ENCODE measurements at regions not wholly inside any gene's neighbourhood (a gene's known extent, or its start where the extent isn't known, plus 50 kb on each side); places are given as distances from the start of the nearest gene placed in this dataset.

DNA sequence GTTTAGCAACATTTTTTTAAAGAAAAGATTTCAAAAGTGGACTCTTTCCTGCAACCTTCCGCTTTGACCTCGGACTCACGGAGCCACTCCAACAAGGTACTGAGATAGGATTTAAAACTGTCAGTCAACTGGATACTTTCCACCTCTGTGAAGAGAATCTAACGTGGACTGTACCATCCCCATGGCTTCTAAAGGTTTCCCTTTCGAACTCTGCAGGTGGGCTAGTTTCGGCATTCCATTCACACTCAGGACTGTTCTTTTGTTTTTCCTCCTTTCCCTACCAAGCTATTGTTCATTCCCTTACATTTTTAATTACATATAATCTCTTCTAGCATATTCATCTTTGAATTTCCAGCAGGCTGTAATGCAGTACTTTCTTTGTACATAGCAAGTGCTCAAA lies 88.5 kb upstream of the AKIP1 start:
- no peak for ATAC-seq (ENCODE audit: low FRiP score)
- no peak for DNase-seq (ENCODE audit: low spot score)
- TF ChIP-seq, protein P1, sequence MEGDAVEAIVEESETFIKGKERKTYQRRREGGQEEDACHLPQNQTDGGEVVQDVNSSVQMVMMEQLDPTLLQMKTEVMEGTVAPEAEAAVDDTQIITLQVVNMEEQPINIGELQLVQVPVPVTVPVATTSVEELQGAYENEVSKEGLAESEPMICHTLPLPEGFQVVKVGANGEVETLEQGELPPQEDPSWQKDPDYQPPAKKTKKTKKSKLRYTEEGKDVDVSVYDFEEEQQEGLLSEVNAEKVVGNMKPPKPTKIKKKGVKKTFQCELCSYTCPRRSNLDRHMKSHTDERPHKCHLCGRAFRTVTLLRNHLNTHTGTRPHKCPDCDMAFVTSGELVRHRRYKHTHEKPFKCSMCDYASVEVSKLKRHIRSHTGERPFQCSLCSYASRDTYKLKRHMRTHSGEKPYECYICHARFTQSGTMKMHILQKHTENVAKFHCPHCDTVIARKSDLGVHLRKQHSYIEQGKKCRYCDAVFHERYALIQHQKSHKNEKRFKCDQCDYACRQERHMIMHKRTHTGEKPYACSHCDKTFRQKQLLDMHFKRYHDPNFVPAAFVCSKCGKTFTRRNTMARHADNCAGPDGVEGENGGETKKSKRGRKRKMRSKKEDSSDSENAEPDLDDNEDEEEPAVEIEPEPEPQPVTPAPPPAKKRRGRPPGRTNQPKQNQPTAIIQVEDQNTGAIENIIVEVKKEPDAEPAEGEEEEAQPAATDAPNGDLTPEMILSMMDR (IDR thresholded peaks at IDR 0.05) = no peak

DNA sequence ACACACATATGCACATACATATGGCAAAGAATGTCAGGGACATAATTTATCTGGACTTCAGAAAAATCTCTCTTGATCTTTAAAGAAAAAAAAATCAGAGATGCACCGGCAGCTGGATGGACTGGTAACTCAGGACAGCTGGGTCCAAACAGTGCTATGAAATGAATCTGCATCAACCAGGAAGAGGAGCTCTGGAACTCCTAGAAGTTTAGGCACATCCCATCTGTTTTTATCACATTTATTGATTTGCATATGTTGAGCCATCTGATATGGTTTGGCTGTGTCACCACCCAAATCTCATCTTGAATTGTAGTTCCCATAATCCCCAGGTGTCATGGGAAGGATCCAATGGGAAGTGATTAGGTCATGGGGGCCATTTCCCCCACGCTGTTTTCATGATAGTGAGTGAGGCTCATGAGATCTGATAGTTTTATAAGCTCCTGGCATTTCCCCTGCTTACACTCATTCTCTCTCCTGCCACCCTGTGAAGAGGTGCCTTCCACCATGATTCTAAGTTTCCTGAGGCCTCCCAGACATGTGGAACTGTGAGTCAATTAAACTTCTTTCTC lies 87.7 kb upstream of the AKIP1 start:
- no peak for DNase-seq (ENCODE audit: low spot score)
- ATAC-seq (ENCODE audit: low FRiP score) = no peak
- TF ChIP-seq, protein P1 (IDR thresholded peaks at IDR 0.05) = no peak

DNA sequence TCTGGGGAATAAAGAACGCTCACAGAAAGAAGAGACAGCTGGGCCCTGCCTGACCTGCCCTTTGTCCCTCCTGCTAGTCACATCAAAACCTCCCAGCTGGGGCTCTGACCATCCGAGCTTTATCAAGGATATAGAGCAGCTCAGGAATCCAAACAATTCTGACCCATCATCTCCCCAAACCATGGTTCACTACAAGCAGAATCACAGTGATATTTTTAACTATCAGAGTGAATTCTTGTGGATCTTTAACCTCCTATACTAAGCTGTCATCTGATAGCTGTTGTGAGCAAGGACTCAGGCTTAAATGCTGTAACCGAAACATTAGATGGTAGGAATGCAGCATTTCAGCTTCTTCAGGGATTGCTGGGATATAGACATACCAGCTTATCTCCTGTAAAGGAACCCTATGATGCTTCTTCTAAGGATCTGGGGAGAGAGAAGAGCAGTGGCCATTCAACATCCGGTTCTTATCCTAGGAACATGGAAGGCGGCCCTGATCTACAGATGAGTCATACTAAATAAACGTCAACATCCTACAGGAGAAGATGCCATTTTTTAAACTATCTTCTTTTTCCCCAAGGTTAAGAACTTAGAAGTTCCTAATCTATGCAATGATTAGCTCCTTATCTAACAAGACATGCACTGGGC lies 84.7 kb upstream of the AKIP1 start:
- TF ChIP-seq, protein P1 (IDR thresholded peaks at IDR 0.05) = no peak
- ATAC-seq (ENCODE audit: low FRiP score) (no peak), DNase-seq (ENCODE audit: low spot score) (no peak)

DNA sequence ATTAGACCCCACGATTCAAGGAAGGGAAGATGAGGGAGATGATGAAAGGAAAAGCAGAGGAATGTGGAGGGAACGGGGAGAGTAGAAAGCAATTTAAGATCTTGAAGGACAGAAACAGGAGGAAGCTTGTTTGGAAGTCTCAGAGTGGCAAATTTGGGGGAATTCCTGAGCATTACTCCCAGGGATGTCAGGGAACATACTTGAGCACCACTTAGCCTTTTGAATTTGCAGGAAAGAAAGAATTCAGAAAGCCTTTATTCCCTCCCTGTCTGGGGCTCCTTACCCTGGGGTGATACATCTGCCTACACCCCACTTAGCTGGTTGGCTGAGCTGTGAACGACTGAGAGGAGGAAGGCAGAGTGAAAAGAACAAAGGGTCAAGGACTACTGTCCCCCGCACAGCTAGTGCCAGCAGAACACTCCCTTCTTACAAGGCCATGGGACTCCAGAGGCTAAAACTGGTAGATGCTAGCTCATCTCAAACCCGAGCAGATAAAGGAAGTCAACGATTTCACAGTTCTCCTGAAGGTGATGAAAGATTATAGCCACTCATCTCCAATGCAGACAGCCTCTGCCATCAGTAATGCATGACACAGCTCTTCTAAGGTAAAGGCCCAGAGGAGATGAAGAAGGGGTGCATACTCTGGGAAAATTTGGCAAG lies 84.0 kb upstream of the AKIP1 start:
- ATAC-seq (ENCODE audit: low FRiP score) (no peak), DNase-seq (ENCODE audit: low spot score) (no peak)
- TF ChIP-seq, protein P1 (IDR thresholded peaks at IDR 0.05) = no peak

DNA sequence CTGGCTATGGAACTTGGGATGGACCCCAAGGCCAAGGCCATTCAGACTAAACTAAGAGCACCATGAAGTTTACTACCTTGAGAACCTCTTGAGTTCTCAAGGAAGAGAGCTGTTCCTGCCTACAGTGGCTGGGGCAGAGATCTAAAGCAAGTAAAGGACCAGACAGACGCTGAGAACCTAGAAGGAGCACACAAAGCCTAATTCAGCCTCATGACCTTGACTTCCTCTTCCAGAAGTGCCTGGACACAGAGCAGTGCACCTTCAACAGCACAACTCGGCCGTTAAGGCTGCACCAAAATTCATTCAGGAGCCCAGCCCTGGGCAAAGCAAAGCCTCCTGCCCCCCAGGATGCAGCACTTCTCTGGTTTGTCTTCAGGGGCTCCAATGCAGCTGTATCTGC lies 82.9 kb upstream of the AKIP1 start:
- no peak for DNase-seq (ENCODE audit: low spot score)
- TF ChIP-seq, protein P1 (IDR thresholded peaks at IDR 0.05) = no peak
- no peak for ATAC-seq (ENCODE audit: low FRiP score)

DNA sequence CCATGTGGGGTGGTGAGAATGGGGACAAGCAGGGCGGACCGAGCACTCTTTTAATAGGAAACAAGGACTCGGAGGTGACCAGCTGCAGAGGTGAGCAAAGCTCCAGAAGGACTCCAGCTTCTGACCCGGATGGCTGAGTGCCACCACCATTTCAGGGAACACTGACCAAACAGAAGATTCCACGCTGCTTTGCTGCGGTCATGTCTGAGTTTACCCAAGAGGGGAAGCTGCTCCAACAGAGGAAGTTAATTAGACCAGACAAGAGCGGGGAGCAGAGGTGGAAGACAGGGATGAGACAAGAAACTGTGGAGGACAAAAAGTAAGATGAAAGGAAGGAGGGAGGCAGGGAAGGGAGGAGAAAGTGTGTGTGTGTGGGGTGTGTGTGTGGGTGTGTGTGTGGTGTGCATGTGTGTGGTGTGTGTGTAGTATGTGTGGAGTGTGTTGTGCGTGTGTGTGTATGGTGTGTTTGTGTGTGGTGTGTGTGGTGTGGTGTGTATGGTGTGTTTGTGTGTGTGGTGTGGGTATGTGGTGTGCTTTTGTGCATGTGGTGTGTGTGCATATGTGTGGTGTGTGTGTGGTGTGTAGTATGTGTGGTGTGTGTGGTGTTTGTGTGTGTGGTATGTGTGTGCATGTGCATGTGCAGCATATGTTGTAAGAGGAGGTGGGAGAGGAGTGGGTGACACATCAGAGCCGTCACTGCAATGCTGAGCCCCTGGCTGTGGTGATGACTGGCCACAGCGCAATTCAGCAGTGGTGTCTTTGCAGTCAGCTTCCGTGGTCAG lies 82.2 kb upstream of the AKIP1 start:
- TF ChIP-seq, protein P1 (IDR thresholded peaks at IDR 0.05) = no peak
- ATAC-seq (ENCODE audit: low FRiP score) (no peak), DNase-seq (ENCODE audit: low spot score) (no peak)

All from omental fat pad (tissue), 3 donors.